NCI-H69 (cell line): ENCODE measurements at regions not wholly inside any gene's neighbourhood (a gene's known extent, or its start where the extent isn't known, plus 50 kb on each side); places are given as distances from the start of the nearest gene placed in this dataset.
A peak's percentile ranks its signal among the peaks of the same experiment; 100 is the strongest.
"Not testable (repeated sequence)": the region's sequence is repeated elsewhere in the genome, so short reads cannot be mapped to it uniquely, and the experiment has no call there.

Experiments
- DNase-seq: peaks from one replicate; lab custom pipeline; 2025; lab: John Stamatoyannopoulos, UW

DNA sequence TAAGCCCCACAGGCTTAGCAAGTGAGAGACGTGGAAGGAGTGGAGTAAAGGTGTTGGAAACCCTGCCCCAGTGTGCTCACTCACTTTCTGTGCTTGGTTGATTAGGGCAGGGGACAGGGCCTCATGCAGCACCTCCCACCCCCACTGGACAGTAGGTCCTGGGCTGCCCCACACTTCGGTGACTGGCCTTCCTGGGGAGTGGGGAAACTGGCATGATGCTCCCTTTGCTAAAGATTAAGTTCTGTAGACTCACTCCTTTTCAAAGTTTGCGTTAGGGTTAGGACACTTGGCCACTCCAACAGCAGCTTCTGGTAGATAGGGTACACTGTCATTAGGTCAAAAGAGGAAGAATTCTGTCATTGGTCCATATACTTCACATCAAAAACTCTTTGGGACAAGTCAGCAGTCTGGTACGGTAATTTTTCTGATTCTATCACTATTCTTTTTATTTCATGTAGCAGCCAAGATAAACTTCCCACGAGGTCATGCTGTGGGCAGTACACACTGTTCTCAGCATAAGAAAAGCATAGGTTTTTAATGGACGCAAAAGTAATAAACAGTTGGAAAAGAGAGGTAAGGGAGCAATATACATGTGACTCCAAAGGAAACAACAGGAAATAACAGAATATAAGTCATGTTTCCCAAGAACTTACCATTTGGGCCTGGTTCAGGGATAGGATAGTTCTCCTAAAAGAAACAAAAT is 106.6 kb upstream of the TERB2 start:
- DNase-seq: not testable (repeated sequence)

DNA sequence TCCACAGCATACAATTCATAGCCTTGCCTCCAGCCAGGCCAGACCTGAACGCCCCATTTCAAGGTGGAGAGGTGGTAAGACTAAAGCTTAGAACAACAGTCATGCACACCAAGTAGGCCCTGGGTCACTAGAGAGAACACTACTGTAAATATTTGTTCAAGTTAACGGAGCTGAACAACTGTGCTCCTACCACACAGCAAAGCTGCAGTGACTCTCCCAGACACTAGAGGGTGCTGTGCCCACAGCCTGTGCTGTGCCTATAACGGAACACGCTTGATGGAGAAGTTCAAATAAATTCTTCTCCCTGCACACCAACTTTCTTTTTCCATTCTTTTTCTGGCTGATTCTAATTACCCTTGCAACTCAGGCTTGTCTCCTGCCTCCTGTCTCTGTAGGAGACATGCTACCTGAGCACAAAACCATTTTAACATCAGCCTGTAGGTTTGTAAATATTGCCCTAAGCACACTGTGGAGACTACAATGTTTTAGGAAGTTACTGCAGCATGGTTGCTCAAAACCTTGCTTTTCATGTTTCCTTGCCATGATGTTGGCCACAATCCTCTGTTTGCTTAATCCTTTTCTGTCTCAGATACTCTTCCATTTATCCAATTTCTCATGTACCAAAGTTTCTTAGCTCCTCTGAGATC is 103.1 kb upstream of the TERB2 start:
- peak; percentile 93 for DNase-seq

DNA sequence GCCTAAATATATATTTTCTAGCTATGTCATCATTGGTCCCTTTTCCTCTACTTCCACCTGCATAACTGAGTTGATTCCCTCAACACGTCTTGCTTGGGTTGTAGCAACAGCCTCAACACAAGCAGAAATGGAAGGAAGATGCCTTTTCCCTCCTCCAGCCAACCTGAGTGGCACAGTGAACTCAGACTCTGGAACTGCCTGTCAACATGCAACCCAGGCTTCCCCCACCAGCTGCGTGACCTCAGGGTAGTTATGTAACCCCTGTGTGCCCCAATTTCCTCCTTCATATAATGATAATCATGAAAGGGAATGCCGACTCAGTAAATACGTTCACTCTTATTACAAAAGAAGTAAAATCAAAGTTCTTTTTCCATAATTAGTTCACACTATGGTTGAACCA is 101.8 kb upstream of the TERB2 start:
- DNase-seq: not testable (repeated sequence)

DNA sequence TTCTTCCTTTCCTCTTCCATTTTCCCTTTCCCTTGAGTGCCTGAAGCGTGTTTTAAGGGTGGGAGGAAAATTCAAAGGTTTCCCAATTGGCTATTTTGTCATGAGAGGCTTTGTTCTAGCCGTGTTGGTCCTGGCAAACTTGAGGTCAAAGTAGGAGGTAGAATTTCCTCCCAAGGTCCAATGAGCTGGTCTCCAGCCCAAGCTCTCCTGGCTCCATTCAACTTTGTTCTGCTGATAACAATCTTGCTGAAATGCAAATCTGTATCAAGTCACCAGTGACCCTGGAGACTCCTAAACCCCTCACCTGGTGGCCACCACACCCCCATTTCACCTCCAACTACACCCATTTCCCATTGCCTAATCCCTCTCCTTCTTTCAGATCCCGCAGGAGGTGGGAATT is 100.2 kb upstream of the TERB2 start:
- not testable (repeated sequence) for DNase-seq

DNA sequence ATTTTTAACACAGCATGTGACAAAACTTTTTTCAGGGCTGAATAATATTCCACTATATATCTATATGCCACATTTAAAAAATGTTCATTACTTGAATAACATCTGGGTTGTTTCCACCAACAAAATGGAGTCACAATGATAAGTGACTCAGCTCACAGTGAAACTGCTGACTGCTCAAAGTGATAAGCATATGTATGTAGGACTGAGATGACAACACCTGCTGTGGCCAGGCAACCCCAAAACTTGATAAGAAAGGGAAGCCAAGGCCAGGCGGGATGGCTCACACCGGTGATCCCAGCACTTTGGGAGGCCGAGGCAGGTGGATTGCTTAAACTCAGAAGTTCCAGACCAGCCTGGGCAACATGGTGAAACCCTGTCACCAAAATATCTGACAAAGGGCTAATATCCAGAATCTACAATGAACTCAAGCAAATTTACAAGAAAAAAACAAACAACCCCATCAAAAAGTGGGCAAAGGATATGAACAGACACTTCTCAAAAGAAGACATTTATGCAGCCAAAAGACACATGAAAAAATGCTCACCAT is 99.2 kb upstream of the TERB2 start:
- not testable (repeated sequence) for DNase-seq

DNA sequence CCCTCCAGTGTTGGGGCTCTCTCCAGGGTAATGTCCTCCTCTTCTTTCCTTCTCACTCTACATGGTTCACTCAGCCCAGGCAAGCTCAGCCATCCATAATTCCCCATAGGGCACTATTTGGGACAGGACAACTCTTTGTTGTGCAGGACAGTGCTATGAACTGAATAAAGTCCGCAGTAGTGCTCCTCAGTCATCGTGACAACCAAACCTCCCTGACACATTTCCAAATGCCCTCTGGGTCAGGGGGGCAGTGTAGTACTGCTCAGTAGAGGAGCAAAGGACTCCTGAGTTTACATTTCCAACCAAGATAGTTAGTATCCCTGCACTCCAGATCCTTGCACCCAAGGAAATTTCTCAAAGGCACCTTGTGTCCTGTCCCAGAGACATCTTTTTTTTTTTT is 97.4 kb upstream of the TERB2 start:
- DNase-seq: not testable (repeated sequence)

DNA sequence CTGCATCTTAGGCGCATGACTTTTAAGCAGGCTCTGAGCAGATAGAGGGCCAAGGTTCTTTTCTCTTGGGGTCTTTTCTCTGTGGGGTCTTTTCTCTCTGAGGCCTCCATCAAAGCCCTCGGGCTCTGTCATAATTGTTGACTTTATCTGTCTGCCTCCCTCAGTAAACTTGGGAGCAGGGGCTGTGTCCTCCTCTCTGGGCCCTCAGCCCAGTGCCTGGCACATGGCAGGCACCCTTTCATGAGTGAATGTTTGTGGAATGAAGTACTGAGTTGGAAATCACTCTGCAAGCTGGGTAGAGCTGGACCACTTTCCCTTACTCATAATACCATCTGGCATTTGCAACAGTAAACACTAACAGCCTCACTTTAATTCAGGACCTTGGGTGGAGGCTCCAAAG is 96.3 kb upstream of the TERB2 start:
- not testable (repeated sequence) for DNase-seq

DNA sequence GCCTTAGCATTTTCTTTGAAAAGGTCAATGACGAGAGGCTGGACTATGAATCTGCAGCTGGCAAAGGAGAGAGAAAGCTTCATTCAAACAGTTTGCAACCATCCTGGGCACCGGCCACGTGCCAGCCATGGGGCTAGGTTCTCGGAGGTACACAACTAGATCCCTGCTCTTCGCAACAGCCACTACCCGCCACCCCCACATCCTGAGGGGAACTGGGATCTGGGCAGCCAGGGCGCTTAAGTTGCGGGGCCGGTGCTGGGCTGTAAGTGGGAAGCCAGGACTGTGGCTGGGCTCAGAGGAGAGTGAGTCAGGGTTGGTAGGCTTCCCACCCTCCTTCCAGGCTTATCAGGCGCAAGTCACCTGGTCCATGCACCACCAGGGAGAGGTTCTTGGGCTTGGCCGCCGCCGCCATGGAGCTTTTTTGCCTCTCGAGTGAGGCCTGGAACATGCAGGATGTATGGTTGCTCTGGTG is 95.0 kb upstream of the TERB2 start:
- DNase-seq: no peak

DNA sequence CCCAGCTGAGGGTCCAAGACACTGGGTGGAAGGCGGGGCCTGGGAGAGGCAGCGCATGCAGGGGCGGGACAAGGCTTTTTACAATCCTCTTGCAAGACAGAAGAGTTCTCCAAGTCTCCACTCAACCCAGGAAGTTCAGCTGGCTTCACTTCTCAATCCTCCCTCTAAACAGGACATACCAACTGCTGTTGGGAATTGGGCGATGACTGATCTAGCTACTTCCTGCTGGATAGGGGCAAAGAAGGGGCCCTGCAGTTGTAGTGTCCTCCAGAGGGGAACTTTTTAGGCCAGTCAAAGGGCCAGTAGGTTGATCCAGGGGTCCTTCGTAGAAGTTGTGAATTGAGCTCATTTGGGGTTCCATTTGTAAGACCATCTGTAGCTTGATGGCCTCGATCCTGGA is 94.6 kb upstream of the TERB2 start:
- no peak for DNase-seq

DNA sequence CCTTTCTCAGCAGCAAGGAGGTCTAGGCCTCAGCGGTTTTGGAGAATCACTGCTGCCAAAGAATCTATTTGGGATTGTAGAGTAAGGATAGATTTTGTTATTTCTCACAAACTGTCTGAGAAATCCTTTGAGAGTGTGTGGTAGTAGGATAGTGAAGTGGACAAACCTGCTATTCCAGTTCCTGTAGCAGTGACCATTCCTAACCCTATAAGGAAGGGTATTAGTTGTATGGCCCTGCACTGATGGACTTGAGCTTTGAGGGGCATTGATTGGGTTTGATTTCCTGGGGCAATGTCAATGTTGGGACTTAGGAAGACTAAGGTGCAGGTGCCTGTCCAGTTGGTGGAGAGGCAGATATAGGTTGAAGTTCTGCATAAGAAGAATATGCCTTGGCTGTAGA is 93.6 kb upstream of the TERB2 start:
- DNase-seq: not testable (repeated sequence)

DNA sequence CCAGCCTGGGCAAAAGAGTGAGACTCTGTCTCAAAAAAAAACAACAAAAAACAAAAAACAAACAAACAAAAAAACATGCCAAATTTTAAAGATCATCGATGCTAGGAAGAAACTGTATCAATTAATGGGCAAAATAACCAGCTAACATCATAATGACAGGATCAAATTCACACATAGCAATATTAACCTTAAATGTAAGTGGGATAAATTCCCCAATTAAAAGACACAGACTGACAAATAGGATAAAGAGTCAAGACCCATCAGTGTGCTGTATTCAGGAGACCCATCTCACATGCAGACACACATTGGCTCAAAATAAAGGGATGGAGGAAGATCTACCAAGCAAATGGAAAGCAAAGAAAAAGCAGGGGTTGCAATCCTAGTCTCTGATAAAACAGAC is 88.4 kb upstream of the TERB2 start:
- DNase-seq: not testable (repeated sequence)

DNA sequence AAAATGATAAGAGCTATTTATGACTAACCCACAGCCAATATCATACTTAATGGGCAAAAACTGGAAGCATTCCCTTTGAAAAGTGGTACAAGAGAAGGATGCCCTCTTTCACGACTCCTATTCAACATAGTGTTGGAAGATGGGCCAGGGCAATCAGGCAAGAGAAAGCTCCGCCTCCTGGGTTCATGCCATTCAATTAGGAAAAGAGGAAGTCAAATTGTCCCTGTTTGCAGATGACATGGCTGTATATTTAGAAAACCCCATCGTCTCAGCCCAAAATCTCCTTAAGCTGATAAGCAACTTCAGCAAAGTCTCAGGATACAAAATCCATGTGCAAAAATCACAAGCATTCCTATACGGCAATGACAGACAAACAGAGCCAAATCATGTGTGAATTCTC is 86.4 kb upstream of the TERB2 start:
- DNase-seq: not testable (repeated sequence)

DNA sequence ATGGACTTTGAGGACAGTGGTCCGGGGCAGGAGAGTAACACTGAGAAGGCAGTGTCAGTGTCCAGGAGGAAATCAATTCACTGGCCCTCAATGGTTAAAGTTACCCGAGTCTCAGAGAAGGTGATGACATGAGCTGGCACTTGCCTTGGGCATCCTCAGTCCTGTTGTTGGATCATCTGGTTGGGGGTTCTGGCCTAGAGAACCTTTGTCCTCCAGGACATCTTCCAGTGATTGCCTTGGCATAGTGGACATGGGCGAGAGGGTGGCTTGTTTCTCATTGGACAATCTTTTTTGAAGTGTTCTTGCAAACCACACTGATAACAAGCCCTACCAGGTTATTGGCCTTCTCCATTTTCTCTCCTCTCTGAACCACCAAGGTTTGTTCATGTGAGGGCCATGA is 83.4 kb upstream of the TERB2 start:
- no peak for DNase-seq

DNA sequence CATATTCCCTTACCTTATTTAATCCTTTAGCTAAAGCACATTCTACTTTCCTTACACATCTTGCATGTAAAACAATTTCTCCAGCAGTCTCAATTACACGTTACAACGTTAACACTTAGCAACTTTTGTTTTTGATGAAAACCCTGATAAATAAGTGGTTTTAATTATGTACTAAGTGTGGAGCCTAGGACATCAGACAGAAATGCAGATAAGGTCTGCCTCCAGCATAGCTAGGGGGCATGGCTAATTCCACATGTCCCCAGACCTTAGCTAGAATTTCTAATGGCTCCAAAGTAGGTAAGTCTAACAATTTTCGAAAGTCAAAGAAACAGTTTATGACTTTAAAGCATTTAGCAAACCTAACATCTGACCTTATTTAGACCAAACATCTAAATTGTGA is 77.4 kb upstream of the TERB2 start:
- no peak for DNase-seq

DNA sequence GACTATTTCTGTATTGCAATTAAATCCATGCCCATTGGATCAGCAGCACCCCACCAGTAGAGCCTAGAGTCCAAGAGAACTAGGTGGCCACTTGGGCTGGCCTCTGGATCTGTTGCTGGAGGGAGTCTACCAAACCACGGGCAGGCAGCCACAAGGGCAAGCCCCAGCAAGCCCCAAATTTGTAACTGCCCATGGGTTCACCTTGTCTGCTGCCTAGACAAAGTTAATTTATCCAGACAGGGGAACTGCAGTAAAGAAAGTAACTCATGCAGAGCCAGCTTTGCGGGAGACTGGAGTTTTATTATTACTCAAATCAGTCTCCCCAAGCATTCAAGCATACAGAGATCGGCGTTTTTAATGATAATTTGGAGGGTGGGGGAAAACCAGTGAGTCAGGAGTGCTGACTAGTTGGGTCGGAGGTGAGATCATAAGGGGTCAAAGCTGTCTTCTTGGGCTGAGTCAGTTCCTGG is 74.0 kb upstream of the TERB2 start:
- peak; percentile 8 for DNase-seq

DNA sequence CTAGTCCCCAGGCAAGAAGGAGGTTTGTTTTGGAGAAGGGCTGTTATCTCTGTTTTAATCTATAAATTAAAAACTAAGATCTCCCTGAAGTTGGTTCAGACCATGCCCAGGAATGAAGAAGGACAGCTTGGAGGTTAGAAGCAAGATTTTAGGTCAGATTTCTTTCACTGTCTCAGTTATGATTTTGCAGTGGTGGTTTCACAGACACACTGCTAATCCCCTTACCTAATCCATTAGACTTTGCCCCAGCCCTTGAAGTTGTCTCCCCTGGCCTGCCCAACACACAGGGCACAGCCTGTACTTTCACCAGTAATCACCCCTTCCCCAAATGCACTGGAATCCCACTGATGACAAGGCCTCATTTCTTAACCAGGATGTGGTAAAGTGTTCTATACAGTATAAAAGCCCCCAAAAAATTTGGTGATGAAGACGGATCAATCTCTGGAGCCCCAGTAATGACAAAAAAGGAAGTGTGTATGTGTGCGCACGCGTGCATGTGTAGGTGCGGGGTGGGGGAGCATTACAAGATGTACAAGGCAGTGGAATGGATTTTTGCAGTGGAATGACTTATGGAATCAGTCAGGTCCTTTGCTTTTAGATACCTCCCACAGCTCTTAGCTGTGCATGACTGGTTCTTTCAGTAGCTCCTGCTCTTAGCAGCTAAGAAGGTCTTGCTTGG is 73.1 kb upstream of the TERB2 start:
- no peak for DNase-seq

DNA sequence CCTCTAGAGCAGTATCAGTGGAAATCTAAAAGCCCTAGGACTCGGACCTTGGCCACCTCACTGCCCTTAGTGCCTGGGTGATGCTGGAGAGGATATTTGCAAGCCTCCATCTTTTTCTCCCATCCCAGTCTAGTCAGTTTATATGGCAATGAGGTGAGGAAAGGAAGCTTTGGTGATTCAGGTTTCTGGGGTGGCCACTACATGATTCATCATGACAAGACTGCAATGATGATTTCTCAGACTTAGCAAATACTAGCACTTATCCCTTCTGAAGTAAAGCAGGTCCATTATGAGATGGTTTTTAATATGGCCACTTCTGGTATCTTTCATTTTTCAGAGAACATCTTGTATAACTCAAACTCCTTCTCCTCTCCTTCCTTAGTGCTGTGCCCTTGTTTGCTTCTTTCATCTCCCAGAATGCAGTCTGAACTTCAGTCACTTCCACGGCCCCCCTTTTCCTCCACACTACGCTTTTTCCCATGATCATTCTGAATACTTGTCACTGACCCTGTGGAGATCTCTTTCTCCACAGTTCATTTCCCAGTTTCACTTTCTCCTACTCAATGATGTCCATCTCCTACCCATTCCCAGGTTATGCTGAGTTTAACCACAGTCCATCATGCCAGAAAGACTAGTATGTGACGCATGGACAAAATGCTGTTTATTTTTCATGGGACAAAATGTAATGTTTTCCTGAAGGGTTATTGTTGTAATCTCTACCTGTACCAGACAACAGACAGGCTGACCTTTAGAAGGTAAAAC is 57.4 kb upstream of the TERB2 start:
- DNase-seq: not testable (repeated sequence)

DNA sequence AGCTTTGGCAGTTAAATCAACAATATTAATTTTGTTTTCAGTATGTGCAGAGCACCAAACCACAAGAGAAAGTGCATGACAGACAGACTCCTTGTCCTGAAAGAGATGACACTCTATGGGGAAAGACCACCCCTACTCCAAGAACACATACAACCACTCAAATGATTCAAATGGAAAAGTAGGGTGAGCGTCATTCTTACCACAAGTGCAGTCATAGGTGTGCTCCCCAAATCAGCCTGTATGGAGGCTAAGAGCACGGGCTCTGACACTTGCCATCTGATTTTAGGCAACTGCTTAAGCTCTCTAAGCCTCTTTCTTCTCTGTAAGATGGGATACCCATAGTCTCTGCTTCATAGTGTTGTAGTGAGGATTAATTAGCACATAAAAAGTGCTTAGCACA is 56.7 kb upstream of the TERB2 start:
- DNase-seq: not testable (repeated sequence)

DNA sequence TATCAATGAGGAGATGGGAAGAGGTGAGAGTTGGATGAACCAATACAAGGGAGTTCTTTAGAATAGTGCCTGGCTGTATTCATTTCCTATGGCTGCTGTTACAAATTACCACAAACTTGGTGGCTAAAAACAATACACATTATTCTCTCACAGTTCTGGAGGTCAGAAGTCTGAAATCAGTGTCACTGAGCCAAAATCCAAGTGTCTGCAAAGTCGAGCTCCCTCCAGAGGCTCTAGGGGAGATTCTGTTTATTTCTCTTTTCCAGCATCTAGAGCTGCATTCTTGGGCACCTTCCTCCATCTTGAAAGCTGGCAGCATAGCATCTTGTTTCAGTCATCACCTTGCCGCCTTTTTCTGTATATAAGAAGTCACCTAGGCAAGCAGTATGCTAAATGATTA is 55.7 kb upstream of the TERB2 start:
- DNase-seq: not testable (repeated sequence)

DNA sequence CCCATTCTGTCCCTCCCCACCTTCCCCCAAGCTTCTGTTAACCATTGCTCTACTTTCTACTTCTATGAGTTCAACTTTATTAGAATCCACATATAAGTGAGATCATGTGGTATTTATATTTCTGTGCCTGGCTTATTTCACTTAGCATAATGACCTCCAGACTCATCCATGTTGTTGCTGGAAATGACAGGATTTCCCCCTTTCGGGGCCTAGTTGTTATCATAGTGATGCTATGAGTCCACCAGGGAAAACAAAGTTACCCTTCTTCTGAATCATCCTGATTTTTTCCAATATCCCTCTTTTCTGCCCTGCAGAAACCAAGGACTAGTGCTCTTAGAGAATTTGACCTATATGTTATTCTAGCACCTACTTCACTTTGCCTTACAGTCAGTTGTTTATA is 53.2 kb upstream of the TERB2 start:
- not testable (repeated sequence) for DNase-seq

DNA sequence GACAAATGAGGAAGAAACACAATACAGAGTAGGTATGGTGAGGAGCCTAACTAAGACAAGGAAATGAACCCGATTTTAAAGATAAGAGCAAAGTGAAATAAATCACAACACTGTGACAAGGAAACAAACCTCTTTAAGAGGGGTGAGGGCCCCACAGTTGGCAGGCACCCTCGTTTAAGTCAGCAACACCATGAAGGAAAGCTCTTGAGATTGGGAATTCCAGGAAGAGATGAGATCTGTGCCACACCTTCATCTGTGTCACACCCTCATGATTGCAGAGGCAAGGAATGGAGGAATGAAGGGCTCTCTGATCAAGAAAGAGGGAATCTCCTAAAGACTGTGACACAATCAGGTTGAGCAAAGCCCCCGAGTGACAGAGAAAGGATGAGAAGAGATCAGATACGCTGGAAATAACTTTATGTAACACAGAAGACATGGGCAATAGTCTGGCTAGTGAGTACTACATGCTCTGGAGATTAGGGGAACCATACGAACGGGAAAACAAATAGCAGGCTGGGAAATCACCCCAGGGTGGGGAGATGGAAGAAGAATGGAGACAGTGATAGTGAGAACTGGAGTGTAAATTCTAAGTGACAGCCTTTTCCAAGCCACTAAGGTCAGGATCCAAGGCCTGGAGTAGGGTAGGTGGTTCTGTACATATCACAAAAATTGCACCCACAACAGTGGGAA is 51.7 kb upstream of the TERB2 start:
- DNase-seq: not testable (repeated sequence)
